K562 (cell line): ENCODE measurements at regions not wholly inside any gene's neighbourhood (a gene's known extent, or its start where the extent isn't known, plus 50 kb on each side); places are given as distances from the start of the nearest gene placed in this dataset.

ENCODE experiments used
- ATAC-seq: fragments of 200-7000 bp; cut with Tn5 transposase; 3 replicates; pipeline ENCODE4 v1.9.1; 2020; ENCODE audit warnings: moderate library complexity
- BruUV-seq: library from RNA; stranded (reverse); fragments of 400-500 nt; replicated peaks from 2 replicates; lab custom pipeline; 2021; lab: Mats Ljungman, UMichigan
- CTCF ChIA-PET: fragments of 300-600 bp; formaldehyde crosslinking; extraction: SDS; loops from one replicate; lab custom pipeline; 2021; ENCODE audit warnings: low intra/inter-chr PET ratio; lab: Yijun Ruan, JAX
- POLR2A ChIA-PET: fragments of 300-600, 350-650 bp; sonication (Branson Sonifier 250); formaldehyde crosslinking; extraction: SDS; loops from one replicate; lab custom pipeline; 2021; ENCODE audit warnings: antibody characterized with exemption, inconsistent platforms; lab: Yijun Ruan, JAX
- DNase-seq, 4 experiments: peaks; one replicate each; pipeline versions ENCODE4 v3.0.0 to v3.0.0-alpha.2; 2011 to 2018; ENCODE audit warnings: low spot score in 3 of 4, mixed read lengths in 3 of 4; ENCODE audit errors: extremely low read depth in 1 of 4
- FAIRE-seq: peaks from 2 replicates; lab custom pipeline; 2011; peaks lifted over from hg19 to GRCh38; lab: Jason Lieb, UNC
- H2AFZ ChIP-seq: 2 replicates; pipeline ENCODE4 v1.6.0; 2011; ENCODE audit warnings: low read depth, low read length, control low read depth, inconsistent platforms
- H3K27ac ChIP-seq: fragments of 200-600 bp; 3 replicates; pipeline ENCODE4 v1.8.0; 2011; ENCODE audit warnings: low read depth, mild to moderate bottlenecking, control low read depth, inconsistent platforms, low read length, moderate library complexity, mixed read lengths; ENCODE audit errors: extremely low read depth
- H3K27me3 ChIP-seq, 2 experiments: fragments of 300-600 bp in 1 of 2; 2 replicates in 1 of 2; 3 replicates in 1 of 2; pipeline versions ENCODE4 v1.6.0 to v1.8.0; 2011; ENCODE audit warnings: inconsistent platforms in 2 of 2, low read length in 2 of 2, mild to moderate bottlenecking in 1 of 2, mixed read lengths in 1 of 2, moderate library complexity in 1 of 2; ENCODE audit not compliant: control insufficient read depth in 2 of 2, insufficient read depth in 2 of 2
- H3K36me3 ChIP-seq: fragments of 300-600 bp; 3 replicates; pipeline ENCODE4 v1.8.0; 2011; ENCODE audit warnings: mild to moderate bottlenecking, low read length, inconsistent platforms; ENCODE audit not compliant: control insufficient read depth, insufficient read depth
- H3K4me1 ChIP-seq, 2 experiments: fragments of 200-600 bp in 1 of 2; replicated peaks in 1 of 2; 2 replicates in 1 of 2; 3 replicates in 1 of 2; pipeline versions ENCODE4 v1.5.1 to v1.8.0; 2011; ENCODE audit warnings: inconsistent platforms in 2 of 2, low read length in 2 of 2, mild to moderate bottlenecking in 1 of 2, mixed read lengths in 1 of 2, moderate library complexity in 1 of 2; ENCODE audit not compliant: control insufficient read depth in 2 of 2, insufficient read depth in 2 of 2
- H3K4me2 ChIP-seq: 2 replicates; pipeline ENCODE4 v1.6.1; 2011; ENCODE audit warnings: low read length, control low read depth, inconsistent platforms, mixed read lengths; ENCODE audit not compliant: insufficient read depth
- H3K4me3 ChIP-seq: fragments of 200-600 bp; sonication (generic), shearing (Covaris generic); 2 replicates; pipeline ENCODE4 v1.5.1; 2016; ENCODE audit warnings: control low read depth, inconsistent platforms
- H3K79me2 ChIP-seq: fragments of 200-600 bp; 3 replicates; pipeline ENCODE4 v1.8.0; 2011; ENCODE audit warnings: low read length, inconsistent platforms; ENCODE audit not compliant: control insufficient read depth, insufficient read depth
- H3K9ac ChIP-seq, 2 experiments: 2 replicates each; pipeline versions ENCODE4 v1.6.0 to v1.6.1; 2011; ENCODE audit warnings: low read depth in 2 of 2, low read length in 2 of 2, control low read depth in 1 of 2, inconsistent platforms in 1 of 2, mild to moderate bottlenecking in 1 of 2, mixed read lengths in 1 of 2; ENCODE audit not compliant: insufficient read depth in 1 of 2
- H3K9me1 ChIP-seq: one replicate; pipeline ENCODE4 v1.6.0; 2011; ENCODE audit warnings: inconsistent platforms, mild to moderate bottlenecking, low read length, moderate library complexity; ENCODE audit not compliant: control insufficient read depth, insufficient read depth
- H3K9me3 ChIP-seq: replicated peaks from 2 replicates; pipeline ENCODE4 v1.5.1; 2011; ENCODE audit warnings: low read depth, low read length, inconsistent platforms; ENCODE audit not compliant: control insufficient read depth, insufficient read depth
- H4K20me1 ChIP-seq: replicated peaks from 2 replicates; pipeline ENCODE4 v1.6.1; 2011; ENCODE audit warnings: low read length, inconsistent platforms, mixed read lengths; ENCODE audit not compliant: control insufficient read depth, insufficient read depth
- JUNB ChIP-seq: fragments of 450-650 bp; formaldehyde crosslinking; conservative IDR thresholded peaks from 2 replicates; pipeline ENCODE4 v1.4.0; 2020; ENCODE audit warnings: mild to moderate bottlenecking
- RAD21 ChIP-seq, 2 experiments: fragments of 250-450 bp in 1 of 2; fragments of 450-650 bp in 1 of 2; sonication (Bioruptor Pico) in 1 of 2; formaldehyde crosslinking in 1 of 2; IDR thresholded peaks in 1 of 2; conservative IDR thresholded peaks in 1 of 2; 2 replicates each; pipeline versions ENCODE4 v1.4.0 to v1.8.0; 2020 to 2022; ENCODE audit warnings: mild to moderate bottlenecking in 2 of 2, moderate library complexity in 1 of 2
- RBM25 ChIP-seq: fragments of 200-400 bp; formaldehyde crosslinking; IDR thresholded peaks from 2 replicates; pipeline ENCODE4 v1.6.1; 2018; ENCODE audit warnings: low read length, low read depth, moderate library complexity; ENCODE audit not compliant: severe bottlenecking
- ZSCAN29 ChIP-seq: fragments of 450-650 bp; IDR thresholded peaks from 2 replicates; pipeline ENCODE4 v1.6.1; 2017
- WGBS: fragments of 100-300 bp; shearing (Covaris generic); methylation state at CpG from one replicate; pipeline ENCODE4 v1.1.6; 2016; ENCODE audit warnings: low coverage, mixed read lengths; ENCODE audit not compliant: insufficient coverage; ENCODE audit errors: missing lambda C conversion rate; 5-methylcytosine and 5-hydroxymethylcytosine counted together
- in situ Hi-C: fragments of 300-500 bp; cut with MboI; formaldehyde crosslinking; loops from 4 replicates; pipeline ENCODE4 v1.15.0; 2018; ENCODE audit warnings: inconsistent platforms, mixed read lengths
- intact Hi-C: fragments of 100-400 bp; cut with micrococcal nuclease; formaldehyde crosslinking; loops from 2 replicates; pipeline ENCODE4 v1.14.2; 2022
- TF ChIP-seq, protein P1 (sequence below): IDR thresholded peaks from 2 replicates; pipeline ENCODE4 v1.6.1; 2012; ENCODE audit warnings: low read depth, low read length, improper control_type of control experiment, borderline replicate concordance
- TF ChIP-seq, protein P2 (sequence below): fragments of 450-650 bp; IDR thresholded peaks from 2 replicates; pipeline ENCODE4 v1.6.1; 2018; ENCODE audit not compliant: partially characterized antibody
- TF ChIP-seq, protein P3 (sequence below), 3 experiments: IDR thresholded peaks in 2 of 3; conservative IDR thresholded peaks in 1 of 3; 2 replicates each; pipeline ENCODE4 v1.5.1; 2011 to 2012; ENCODE audit warnings: low read length in 3 of 3, mild to moderate bottlenecking in 3 of 3, control low read depth in 2 of 3, improper control_type of control experiment in 1 of 3, inconsistent platforms in 1 of 3, low read depth in 1 of 3, mixed read lengths in 1 of 3, moderate library complexity in 1 of 3; ENCODE audit not compliant: insufficient read depth in 2 of 3

DNA sequence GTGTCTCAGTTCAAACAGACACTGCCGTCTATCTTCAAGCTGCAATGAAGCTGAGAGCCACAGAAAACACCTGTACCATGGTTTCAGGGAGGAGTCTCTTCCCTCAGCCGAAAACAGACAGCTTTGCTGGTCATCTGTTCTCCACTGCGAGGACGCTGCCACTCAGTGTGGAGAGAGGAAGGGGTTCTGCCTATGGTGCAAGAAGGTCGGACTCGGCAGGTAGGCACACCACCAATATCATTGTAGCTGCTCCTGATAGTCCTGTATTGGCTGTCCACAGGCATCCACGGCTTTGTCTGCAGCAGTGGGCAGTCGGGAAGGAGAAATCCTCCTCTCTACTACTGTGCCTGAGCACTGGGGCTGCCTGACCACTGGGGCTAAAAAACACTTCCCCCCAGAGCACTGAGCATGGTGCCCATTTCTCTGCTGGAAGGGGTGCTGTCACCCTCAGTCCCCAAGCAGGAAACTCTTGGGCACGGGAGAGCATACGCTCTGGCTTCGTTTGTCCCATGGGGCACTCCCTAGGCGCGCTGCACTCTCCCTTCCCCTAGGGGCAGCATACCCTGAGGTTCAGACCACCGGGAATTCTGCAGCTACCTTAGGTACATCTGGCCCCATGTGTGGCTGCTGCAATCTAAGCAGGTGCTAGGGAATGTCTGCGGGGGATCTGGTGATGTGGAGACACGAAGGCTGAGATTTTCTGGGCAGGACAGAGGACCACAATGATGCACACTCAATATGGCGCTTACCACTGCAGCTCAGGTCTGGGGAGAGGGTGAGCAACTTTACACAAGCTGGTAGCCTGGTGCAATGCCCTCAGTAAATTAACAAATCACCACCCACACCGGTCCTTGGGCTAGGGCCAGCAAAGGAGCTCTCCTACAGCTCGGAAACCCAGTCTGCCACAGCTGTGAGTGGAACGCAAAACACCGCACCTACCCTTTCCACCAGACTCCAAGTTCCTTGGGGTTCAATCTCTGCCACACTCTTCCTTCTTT lies 880.9 kb upstream of the SEMA6A start (continued):
- TF ChIP-seq, protein P1, sequence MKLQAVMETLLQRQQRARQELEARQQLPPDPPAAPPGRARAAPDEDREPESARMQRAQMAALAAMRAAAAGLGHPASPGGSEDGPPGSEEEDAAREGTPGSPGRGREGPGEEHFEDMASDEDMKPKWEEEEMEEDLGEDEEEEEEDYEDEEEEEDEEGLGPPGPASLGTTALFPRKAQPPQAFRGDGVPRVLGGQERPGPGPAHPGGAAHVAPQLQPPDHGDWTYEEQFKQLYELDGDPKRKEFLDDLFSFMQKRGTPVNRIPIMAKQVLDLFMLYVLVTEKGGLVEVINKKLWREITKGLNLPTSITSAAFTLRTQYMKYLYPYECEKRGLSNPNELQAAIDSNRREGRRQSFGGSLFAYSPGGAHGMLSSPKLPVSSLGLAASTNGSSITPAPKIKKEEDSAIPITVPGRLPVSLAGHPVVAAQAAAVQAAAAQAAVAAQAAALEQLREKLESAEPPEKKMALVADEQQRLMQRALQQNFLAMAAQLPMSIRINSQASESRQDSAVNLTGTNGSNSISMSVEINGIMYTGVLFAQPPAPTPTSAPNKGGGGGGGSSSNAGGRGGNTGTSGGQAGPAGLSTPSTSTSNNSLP, result no peak
- TF ChIP-seq JUNB (CRISPR knock-in tag) (no peak), RBM25 (no peak), ZSCAN29 (no peak)
- TF ChIP-seq, all 486 proteins: peak for 0

DNA sequence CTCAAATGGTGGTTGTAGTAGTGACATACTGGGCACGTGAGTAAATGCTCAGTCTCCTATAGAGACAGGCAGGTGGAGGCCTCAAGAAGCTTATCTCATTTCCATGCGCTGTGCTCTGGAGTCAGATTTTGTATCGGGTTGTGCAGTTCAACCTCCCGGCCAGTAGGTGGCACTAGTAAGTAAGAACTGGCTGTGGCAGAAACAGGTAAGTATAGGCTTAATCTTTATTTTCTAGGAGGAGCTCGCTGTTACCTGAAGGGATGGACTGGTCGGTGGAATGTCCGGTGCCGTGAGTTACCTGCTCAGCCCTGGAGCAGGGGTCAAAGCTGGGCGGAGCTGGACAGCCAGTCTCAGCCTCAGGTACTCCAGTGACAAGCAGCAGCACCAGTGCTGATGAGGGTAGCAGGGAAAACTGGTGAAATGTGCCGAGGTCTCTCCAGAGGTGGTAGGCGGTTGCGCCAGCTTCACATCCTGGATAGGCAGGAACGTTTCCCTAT lies 880.1 kb upstream of the SEMA6A start:
- Histone ChIP-seq H3K9me3 (no peaks in the 10 kb centered on the region), H3K27ac (no peak overlapping the region), H3K9me1 (no peaks in the 10 kb centered on the region), H3K4me1 (no peaks in the 10 kb centered on the region), H3K4me2 (no peak overlapping the region)
- POLR2A ChIA-PET, result no interaction called here
- BruUV-seq, result no TSS peak
- TF ChIP-seq, protein P2, sequence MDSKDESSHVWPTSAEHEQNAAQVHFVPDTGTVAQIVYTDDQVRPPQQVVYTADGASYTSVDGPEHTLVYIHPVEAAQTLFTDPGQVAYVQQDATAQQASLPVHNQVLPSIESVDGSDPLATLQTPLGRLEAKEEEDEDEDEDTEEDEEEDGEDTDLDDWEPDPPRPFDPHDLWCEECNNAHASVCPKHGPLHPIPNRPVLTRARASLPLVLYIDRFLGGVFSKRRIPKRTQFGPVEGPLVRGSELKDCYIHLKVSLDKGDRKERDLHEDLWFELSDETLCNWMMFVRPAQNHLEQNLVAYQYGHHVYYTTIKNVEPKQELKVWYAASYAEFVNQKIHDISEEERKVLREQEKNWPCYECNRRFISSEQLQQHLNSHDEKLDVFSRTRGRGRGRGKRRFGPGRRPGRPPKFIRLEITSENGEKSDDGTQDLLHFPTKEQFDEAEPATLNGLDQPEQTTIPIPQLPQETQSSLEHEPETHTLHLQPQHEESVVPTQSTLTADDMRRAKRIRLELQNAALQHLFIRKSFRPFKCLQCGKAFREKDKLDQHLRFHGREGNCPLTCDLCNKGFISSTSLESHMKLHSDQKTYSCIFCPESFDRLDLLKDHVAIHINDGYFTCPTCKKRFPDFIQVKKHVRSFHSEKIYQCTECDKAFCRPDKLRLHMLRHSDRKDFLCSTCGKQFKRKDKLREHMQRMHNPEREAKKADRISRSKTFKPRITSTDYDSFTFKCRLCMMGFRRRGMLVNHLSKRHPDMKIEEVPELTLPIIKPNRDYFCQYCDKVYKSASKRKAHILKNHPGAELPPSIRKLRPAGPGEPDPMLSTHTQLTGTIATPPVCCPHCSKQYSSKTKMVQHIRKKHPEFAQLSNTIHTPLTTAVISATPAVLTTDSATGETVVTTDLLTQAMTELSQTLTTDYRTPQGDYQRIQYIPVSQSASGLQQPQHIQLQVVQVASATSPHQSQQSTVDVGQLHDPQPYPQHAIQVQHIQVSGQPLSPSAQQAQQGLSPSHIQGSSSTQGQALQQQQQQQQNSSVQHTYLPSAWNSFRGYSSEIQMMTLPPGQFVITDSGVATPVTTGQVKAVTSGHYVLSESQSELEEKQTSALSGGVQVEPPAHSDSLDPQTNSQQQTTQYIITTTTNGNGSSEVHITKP, result no peak
- TF ChIP-seq, protein P3, sequence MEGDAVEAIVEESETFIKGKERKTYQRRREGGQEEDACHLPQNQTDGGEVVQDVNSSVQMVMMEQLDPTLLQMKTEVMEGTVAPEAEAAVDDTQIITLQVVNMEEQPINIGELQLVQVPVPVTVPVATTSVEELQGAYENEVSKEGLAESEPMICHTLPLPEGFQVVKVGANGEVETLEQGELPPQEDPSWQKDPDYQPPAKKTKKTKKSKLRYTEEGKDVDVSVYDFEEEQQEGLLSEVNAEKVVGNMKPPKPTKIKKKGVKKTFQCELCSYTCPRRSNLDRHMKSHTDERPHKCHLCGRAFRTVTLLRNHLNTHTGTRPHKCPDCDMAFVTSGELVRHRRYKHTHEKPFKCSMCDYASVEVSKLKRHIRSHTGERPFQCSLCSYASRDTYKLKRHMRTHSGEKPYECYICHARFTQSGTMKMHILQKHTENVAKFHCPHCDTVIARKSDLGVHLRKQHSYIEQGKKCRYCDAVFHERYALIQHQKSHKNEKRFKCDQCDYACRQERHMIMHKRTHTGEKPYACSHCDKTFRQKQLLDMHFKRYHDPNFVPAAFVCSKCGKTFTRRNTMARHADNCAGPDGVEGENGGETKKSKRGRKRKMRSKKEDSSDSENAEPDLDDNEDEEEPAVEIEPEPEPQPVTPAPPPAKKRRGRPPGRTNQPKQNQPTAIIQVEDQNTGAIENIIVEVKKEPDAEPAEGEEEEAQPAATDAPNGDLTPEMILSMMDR (IDR thresholded peaks at IDR 0.05 in 2 of 3, conservative IDR thresholded peaks at IDR 0.05 in 1 of 3; ENCODE audit: insufficient read depth in 2 of 3, low read depth in 1 of 3, low read length in 3 of 3), result peak; percentile 38 to 70 (median 57); a peak in 5 of 6 replicates
- peak; percentile 22 to 37; a peak in 1 of 4 replicates for TF ChIP-seq RAD21 (CRISPR knock-in tag; conservative IDR thresholded peaks at IDR 0.05 in 1 of 2, IDR thresholded peaks at IDR 0.05 in 1 of 2)
- TF ChIP-seq, all 486 proteins: peak for 2
- H3K79me2 ChIP-seq, result no peaks in the 10 kb centered on the region
- no peaks in the 10 kb centered on the region for H4K20me1 ChIP-seq
- DNase-seq (peak; percentile 29 to 51 (median 38)), ATAC-seq (peak; percentile 68), FAIRE-seq (peak; percentile 67)
- intact Hi-C loops (loop anchor here (5.0 to 10.0 kb wide), 2 partner anchors 1340 to 1503 kb away; no protein-coding TSS in a partner anchor), in situ Hi-C loops (no loop called here)
- no peaks in the 10 kb centered on the region for H3K27me3 ChIP-seq
- no peak overlapping the region for H3K9ac ChIP-seq
- no peak overlapping the region for H3K4me3 ChIP-seq
- H3K36me3 ChIP-seq, result no peaks in the 10 kb centered on the region
- 5% methylated on average over 12 of the region's 13 CpGs for WGBS
- no peak overlapping the region for H2AFZ ChIP-seq
- CTCF ChIA-PET, result no interaction called here
